NB4 (cell line): ENCODE measurements at regions not wholly inside any gene's neighbourhood (a gene's known extent, or its start where the extent isn't known, plus 50 kb on each side); places are given as distances from the start of the nearest gene placed in this dataset.

Experiments
- MYC ChIP-seq: IDR thresholded peaks from 2 replicates; pipeline ENCODE4 v1.6.1; 2011; ENCODE audit warnings: low read depth, low read length
- POLR2A ChIP-seq: IDR thresholded peaks from 2 replicates; pipeline ENCODE4 v1.6.1; 2011; ENCODE audit warnings: mild to moderate bottlenecking; ENCODE audit not compliant: insufficient read length; ENCODE audit errors: extremely low read depth
- TF ChIP-seq, protein P1 (sequence below): IDR thresholded peaks from one replicate; pipeline ENCODE4 v1.5.1; 2012; ENCODE audit warnings: low read depth, low read length

DNA sequence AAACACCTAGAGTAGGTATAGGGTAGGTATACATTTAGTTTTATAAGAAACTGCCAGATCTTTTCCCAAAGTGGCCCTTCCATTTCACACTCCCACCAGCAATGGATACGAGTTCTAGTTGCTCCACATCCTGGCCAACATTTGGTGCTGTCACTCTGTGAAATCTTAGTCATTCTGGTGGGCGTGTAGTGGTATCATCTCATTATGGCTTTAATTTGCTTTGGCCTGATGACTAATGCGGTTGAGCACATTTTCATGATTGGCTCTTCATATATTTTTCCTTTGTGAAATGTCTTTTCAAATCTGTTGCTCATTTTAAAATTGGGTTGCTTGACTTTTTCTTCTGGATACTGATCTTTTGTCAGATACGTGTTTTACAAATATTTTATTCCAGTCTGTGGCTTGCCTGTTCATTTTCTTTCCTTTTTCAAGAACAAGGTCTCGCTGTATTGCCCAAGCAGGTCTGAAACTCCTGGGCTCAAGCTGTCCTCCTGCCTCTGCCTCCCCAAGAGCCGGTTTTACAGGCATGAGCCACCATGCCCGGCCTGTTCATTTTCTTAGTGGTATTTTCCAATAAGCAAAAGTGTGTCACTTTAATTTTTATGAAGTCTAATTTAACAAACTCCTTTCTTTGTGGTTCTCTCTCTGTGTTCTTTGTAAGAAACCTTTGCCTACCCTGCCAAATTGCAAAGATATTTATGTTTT lies 192.4 kb downstream of the SEC14L1 start:
- TF ChIP-seq POLR2A (no peak), MYC (no peak)
- TF ChIP-seq, protein P1, sequence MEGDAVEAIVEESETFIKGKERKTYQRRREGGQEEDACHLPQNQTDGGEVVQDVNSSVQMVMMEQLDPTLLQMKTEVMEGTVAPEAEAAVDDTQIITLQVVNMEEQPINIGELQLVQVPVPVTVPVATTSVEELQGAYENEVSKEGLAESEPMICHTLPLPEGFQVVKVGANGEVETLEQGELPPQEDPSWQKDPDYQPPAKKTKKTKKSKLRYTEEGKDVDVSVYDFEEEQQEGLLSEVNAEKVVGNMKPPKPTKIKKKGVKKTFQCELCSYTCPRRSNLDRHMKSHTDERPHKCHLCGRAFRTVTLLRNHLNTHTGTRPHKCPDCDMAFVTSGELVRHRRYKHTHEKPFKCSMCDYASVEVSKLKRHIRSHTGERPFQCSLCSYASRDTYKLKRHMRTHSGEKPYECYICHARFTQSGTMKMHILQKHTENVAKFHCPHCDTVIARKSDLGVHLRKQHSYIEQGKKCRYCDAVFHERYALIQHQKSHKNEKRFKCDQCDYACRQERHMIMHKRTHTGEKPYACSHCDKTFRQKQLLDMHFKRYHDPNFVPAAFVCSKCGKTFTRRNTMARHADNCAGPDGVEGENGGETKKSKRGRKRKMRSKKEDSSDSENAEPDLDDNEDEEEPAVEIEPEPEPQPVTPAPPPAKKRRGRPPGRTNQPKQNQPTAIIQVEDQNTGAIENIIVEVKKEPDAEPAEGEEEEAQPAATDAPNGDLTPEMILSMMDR, result no peak
